Mesenchymal stem cell (in vitro differentiated cells and primary cell): ENCODE measurements at regions not wholly inside any gene's neighbourhood (a gene's known extent, or its start where the extent isn't known, plus 50 kb on each side); places are given as distances from the start of the nearest gene placed in this dataset.
A peak's percentile ranks its signal among the peaks of the same experiment; 100 is the strongest.

Experiments
- DNase-seq: peaks from one replicate; pipeline ENCODE4 v3.0.0-alpha.2; 2013
- H2AFZ ChIP-seq: one replicate; pipeline ENCODE4 v1.6.1; 2013; ENCODE audit warnings: low read depth, mild to moderate bottlenecking, control low read depth, inconsistent platforms, low read length, moderate library complexity
- H2AK5ac ChIP-seq: 2 replicates; pipeline ENCODE4 v1.6.1; 2013; ENCODE audit warnings: low read length, moderate library complexity, mild to moderate bottlenecking, inconsistent platforms; ENCODE audit not compliant: severe bottlenecking
- H2BK120ac ChIP-seq: one replicate; pipeline ENCODE4 v1.6.1; 2013; ENCODE audit warnings: low read depth, mild to moderate bottlenecking, inconsistent platforms, low read length, moderate library complexity
- H2BK12ac ChIP-seq, 2 experiments: one replicate each; pipeline ENCODE4 v1.6.1; 2013; ENCODE audit warnings: inconsistent platforms in 2 of 2, low read length in 2 of 2, mild to moderate bottlenecking in 2 of 2, moderate library complexity in 2 of 2, control low read depth in 1 of 2
- H2BK15ac ChIP-seq: one replicate; pipeline ENCODE4 v1.6.1; 2013; ENCODE audit warnings: mild to moderate bottlenecking, low read depth, inconsistent platforms; ENCODE audit not compliant: poor library complexity, severe bottlenecking
- H2BK5ac ChIP-seq: 2 replicates; pipeline ENCODE4 v1.6.1; 2013; ENCODE audit warnings: low read depth, mild to moderate bottlenecking, low read length, control low read depth, inconsistent platforms; ENCODE audit not compliant: poor library complexity, severe bottlenecking
- H3K14ac ChIP-seq, 2 experiments: one replicate each; pipeline ENCODE4 v1.6.1; 2013; ENCODE audit warnings: inconsistent platforms in 2 of 2, low read length in 2 of 2, control low read depth in 1 of 2, mild to moderate bottlenecking in 1 of 2, moderate library complexity in 1 of 2
- H3K18ac ChIP-seq, 2 experiments: one replicate each; pipeline ENCODE4 v1.6.1; 2013; ENCODE audit warnings: inconsistent platforms in 2 of 2, low read length in 2 of 2, control low read depth in 1 of 2, low read depth in 1 of 2, mild to moderate bottlenecking in 1 of 2
- H3K23ac ChIP-seq, 2 experiments: one replicate each; pipeline ENCODE4 v1.6.1; 2013; ENCODE audit warnings: inconsistent platforms in 2 of 2, low read length in 2 of 2, mild to moderate bottlenecking in 2 of 2, moderate library complexity in 2 of 2, control low read depth in 1 of 2
- H3K27ac ChIP-seq: 2 replicates; pipeline ENCODE4 v1.5.1; 2013; ENCODE audit warnings: mild to moderate bottlenecking, moderate library complexity, low read length, control low read depth, inconsistent platforms; ENCODE audit not compliant: poor library complexity, severe bottlenecking
- H3K27me3 ChIP-seq, 2 experiments: 2 replicates each; pipeline versions ENCODE4 v1.6.1 to v1.7.0; 2013; ENCODE audit warnings: low read length in 2 of 2, mild to moderate bottlenecking in 2 of 2, moderate library complexity in 2 of 2, control low read depth in 1 of 2, inconsistent platforms in 1 of 2; ENCODE audit not compliant: control insufficient read depth in 1 of 2, insufficient read depth in 1 of 2
- H3K36me3 ChIP-seq, 2 experiments: 2 replicates each; pipeline versions ENCODE4 v1.6.1 to v1.7.0; 2013; ENCODE audit warnings: low read length in 2 of 2, control low read depth in 1 of 2, inconsistent platforms in 1 of 2, low read depth in 1 of 2, mild to moderate bottlenecking in 1 of 2; ENCODE audit not compliant: insufficient read depth in 2 of 2, control insufficient read depth in 1 of 2
- H3K4ac ChIP-seq, 2 experiments: one replicate each; pipeline ENCODE4 v1.6.1; 2013; ENCODE audit warnings: inconsistent platforms in 2 of 2, low read length in 2 of 2, mild to moderate bottlenecking in 2 of 2, moderate library complexity in 2 of 2, control low read depth in 1 of 2, low read depth in 1 of 2
- H3K4me1 ChIP-seq: 2 replicates; pipeline ENCODE4 v1.6.1; 2013; ENCODE audit warnings: low read depth, low read length, control low read depth; ENCODE audit not compliant: control insufficient read depth, insufficient read depth
- H3K4me2 ChIP-seq: 2 replicates; pipeline ENCODE4 v1.6.1; 2013; ENCODE audit warnings: low read length, mild to moderate bottlenecking, inconsistent platforms; ENCODE audit not compliant: poor library complexity, severe bottlenecking
- H3K4me3 ChIP-seq, 2 experiments: 2 replicates each; pipeline versions ENCODE4 v1.5.1 to v1.7.0; 2013; ENCODE audit warnings: low read length in 2 of 2, mild to moderate bottlenecking in 2 of 2, control low read depth in 1 of 2, low read depth in 1 of 2; ENCODE audit not compliant: insufficient read depth in 1 of 2
- H3K79me1 ChIP-seq: replicated peaks from 2 replicates; pipeline ENCODE4 v1.6.1; 2013; ENCODE audit warnings: mild to moderate bottlenecking, control low read depth, low read length, inconsistent platforms; ENCODE audit not compliant: poor library complexity, severe bottlenecking
- H3K9ac ChIP-seq: 2 replicates; pipeline ENCODE4 v1.7.0; 2013; ENCODE audit warnings: mild to moderate bottlenecking, low read length, moderate library complexity
- H3K9me3 ChIP-seq: 2 replicates; pipeline ENCODE4 v1.7.0; 2013; ENCODE audit warnings: mild to moderate bottlenecking, low read length; ENCODE audit not compliant: control insufficient read depth
- H4K8ac ChIP-seq: one replicate; pipeline ENCODE4 v1.6.1; 2013; ENCODE audit warnings: inconsistent platforms, mild to moderate bottlenecking, low read length, moderate library complexity
- H4K91ac ChIP-seq: one replicate; pipeline ENCODE4 v1.6.1; 2013; ENCODE audit warnings: mild to moderate bottlenecking, low read length, inconsistent platforms
- WGBS: methylation state at CpG from one replicate; pipeline ENCODE4 v1.1.7; 2013; ENCODE audit warnings: mixed read lengths; 5-methylcytosine and 5-hydroxymethylcytosine counted together

DNA sequence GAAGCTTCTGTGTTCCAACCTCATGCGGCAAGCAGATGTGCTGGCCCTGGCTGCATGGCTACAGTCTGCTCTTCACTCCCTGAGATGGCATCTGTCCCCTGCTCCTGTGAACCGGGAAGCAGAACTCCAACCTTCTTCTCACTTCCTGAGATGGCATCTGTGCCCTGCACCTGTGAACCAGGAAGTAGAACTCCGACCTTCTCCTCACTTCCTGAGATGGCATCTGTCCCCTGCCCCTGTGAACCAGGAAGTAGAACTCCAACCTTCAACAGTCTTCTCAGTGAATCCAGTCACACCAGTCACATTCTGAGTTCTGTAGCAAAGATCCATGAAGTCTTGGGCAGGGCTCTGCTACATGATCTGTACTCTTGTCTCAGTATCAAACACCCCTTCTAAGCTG is 887.2 kb upstream of the KLHL29 start:
- 79% methylated on average over 3 of the region's 3 CpGs for WGBS
- H2BK120ac ChIP-seq, result no peak overlapping the region
- H3K4me2 ChIP-seq, result no peak overlapping the region
- H3K4me1 ChIP-seq, result no peaks in the 10 kb centered on the region
- no peaks in the 10 kb centered on the region for H3K9me3 ChIP-seq
- no peak for DNase-seq
- no peak overlapping the region for H2BK12ac ChIP-seq
- no peak overlapping the region for H2BK15ac ChIP-seq
- H2AK5ac ChIP-seq, result no peak overlapping the region
- no peak overlapping the region for H3K4me3 ChIP-seq
- H3K27me3 ChIP-seq, result peaks cover 0 to 13% of the 10 kb centered on the region in 2 experiments
- no peak overlapping the region for H3K18ac ChIP-seq
- no peak overlapping the region for H4K8ac ChIP-seq
- H3K4ac ChIP-seq, result no peak overlapping the region
- H3K36me3 ChIP-seq, result no peaks in the 10 kb centered on the region
- no peak overlapping the region for H3K27ac ChIP-seq
- no peak overlapping the region for H2AFZ ChIP-seq
- no peak overlapping the region for H2BK5ac ChIP-seq
- H4K91ac ChIP-seq, result no peak overlapping the region
- H3K9ac ChIP-seq, result no peak overlapping the region
- no peak overlapping the region for H3K23ac ChIP-seq
- no peak overlapping the region for H3K14ac ChIP-seq
- H3K79me1 ChIP-seq, result no peaks in the 10 kb centered on the region

DNA sequence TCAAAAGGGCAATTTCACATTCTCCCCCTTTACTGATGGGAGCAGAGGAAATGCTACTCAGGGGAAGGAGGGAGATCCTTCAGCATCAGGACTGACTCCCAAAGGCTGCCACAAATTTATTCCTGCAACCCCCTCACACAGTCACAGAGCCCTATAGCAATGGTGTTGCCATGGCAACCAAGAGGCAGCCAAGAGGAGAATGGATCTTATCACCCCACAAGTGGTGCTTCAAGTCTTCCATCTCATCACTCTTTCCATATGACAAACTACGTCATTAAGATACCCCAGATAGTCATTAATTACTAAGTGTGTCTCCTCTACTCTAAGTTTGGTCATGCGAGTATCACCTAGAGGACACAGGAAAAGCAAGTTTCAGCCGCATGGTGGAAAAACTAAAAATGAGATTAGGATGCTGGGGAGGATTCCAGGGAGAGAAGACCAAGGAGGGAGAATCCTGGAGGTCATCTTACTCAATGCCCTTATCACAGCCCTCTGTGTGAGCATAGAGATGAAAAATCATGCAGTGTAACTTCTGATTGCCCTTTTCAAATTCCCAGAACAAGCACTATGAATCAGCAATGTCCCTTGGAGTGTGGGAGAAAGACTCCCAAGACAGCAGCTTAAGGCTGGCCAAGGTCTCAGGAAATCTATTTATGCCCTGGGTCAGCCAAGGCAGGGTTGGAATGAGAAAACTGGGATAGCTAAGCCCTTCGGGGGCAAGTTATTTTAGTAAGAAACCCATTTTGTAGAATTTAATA is 885.7 kb upstream of the KLHL29 start:
- Histone ChIP-seq H3K4me2 (no peak overlapping the region), H2AFZ (no peak overlapping the region), H3K4ac (no peak overlapping the region), H4K8ac (no peak overlapping the region), H2BK15ac (no peak overlapping the region), H3K9ac (no peak overlapping the region), H2BK120ac (no peak overlapping the region), H3K79me1 (no peaks in the 10 kb centered on the region), H3K18ac (no peak overlapping the region), H3K14ac (no peak overlapping the region), H3K9me3 (no peaks in the 10 kb centered on the region), H2AK5ac (no peak overlapping the region), H3K27me3 (peaks cover 0 to 12% of the 10 kb centered on the region in 2 experiments), H3K27ac (no peak overlapping the region), H3K4me3 (no peak overlapping the region), H2BK12ac (no peak overlapping the region), H4K91ac (no peak overlapping the region), H3K36me3 (no peaks in the 10 kb centered on the region), H3K4me1 (no peaks in the 10 kb centered on the region), H3K23ac (no peak overlapping the region), H2BK5ac (no peak overlapping the region)
- DNase-seq, result peak; percentile 46
- WGBS, result 76% methylated on average over 3 of the region's 4 CpGs

DNA sequence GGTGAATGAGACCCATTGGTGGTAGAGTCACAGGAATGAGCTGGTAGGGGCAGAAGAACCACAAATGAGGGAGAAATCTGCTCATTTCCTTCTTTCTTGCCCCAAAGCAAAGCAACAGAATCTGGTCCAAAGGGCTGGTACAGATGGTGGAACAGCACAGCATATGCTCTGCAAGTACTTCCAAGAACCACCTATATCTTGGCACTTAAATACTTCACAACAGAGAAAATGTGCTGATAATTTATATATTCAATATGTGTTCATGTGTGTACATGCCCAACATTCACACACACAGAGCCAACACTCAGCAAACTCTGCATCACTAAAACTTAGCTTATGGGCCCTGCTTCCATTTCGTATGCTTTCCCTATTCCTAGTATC is 884.4 kb upstream of the KLHL29 start:
- Histone ChIP-seq H3K4me3 (no peak overlapping the region), H2BK5ac (no peak overlapping the region), H4K8ac (no peak overlapping the region), H3K79me1 (no peaks in the 10 kb centered on the region), H4K91ac (no peak overlapping the region), H2BK15ac (no peak overlapping the region), H3K23ac (no peak overlapping the region), H3K4me1 (no peaks in the 10 kb centered on the region), H3K4me2 (no peak overlapping the region), H3K36me3 (no peaks in the 10 kb centered on the region), H2BK12ac (no peak overlapping the region), H3K9ac (no peak overlapping the region), H3K27ac (no peak overlapping the region), H2BK120ac (no peak overlapping the region), H3K18ac (no peak overlapping the region), H3K27me3 (peaks cover 0 to 12% of the 10 kb centered on the region in 2 experiments), H3K4ac (no peak overlapping the region), H3K9me3 (no peaks in the 10 kb centered on the region), H2AK5ac (no peak overlapping the region), H3K14ac (no peak overlapping the region), H2AFZ (no peak overlapping the region)
- no peak for DNase-seq
- WGBS, result 52% methylated on average over 1 of the region's 1 CpG

DNA sequence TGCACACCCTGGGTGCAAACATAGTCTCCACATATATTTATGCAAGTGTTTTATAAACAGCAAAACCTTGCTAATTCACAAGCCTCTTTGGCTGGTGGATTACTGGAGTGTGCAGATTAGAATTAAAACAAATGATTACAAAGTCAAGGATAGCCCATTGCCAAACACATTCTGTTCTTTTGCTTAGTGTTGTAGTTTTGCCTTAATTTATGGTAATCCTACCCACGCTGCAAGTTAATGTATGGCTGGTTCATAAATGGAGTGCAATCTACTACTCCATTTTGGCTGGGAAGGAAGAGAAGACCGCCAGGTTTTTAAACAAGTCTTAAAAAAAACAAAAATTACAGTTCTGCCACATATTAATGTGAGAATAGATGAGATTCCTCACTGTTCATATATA is 883.1 kb upstream of the KLHL29 start:
- Histone ChIP-seq H3K4me1 (no peaks in the 10 kb centered on the region), H3K36me3 (no peaks in the 10 kb centered on the region), H3K18ac (no peak overlapping the region), H4K8ac (no peak overlapping the region), H3K4ac (no peak overlapping the region), H3K27ac (no peak overlapping the region), H2AK5ac (no peak overlapping the region), H2BK12ac (no peak overlapping the region), H4K91ac (no peak overlapping the region), H3K23ac (no peak overlapping the region), H3K9me3 (no peaks in the 10 kb centered on the region), H3K9ac (no peak overlapping the region), H3K4me3 (no peak overlapping the region), H3K27me3 (peaks cover 0 to 18% of the 10 kb centered on the region in 2 experiments), H2BK5ac (no peak overlapping the region), H2BK120ac (no peak overlapping the region), H2BK15ac (no peak overlapping the region), H3K4me2 (no peak overlapping the region), H3K14ac (no peak overlapping the region), H3K79me1 (no peaks in the 10 kb centered on the region), H2AFZ (no peak overlapping the region)
- DNase-seq, result no peak
- WGBS, result 100% methylated on average over 1 of the region's 2 CpGs
